ENCODE measurements at regions not wholly inside any gene's neighbourhood (a gene's known extent, or its start where the extent isn't known, plus 50 kb on each side); places are given as distances from the start of the nearest gene placed in this dataset.

DNA sequence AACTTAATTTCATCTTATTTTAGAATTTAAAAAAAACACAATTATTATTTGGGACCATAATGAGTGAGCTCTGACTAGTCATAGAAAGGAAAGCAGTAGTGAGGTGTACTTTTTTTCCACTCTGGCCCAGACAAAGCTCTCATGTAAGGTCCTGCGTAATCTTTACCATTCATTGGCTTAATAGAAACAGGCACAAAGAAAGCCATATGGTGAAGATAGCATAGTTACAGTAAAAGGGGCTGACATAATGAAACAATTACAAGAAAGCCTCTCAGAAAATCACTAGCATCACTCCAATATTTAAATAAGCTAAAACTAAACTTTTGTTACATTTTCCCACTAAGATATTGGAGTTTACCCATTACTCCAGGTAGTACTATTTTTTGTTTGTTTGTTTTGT, 384.6 kb upstream of the ALCAM start:
- no peaks in the 10 kb centered on the region for H4K20me1 ChIP-seq (ENCODE audit: insufficient read depth, low read length)
- no peak overlapping the region for H3K9ac ChIP-seq (ENCODE audit: low read length)
- H3K4me2 ChIP-seq (ENCODE audit: low read depth, low read length) = no peak overlapping the region
- H3F3A ChIP-seq (ENCODE audit: insufficient read depth, low read length) = no peaks in the 10 kb centered on the region
- no peak for DNase-seq
- H3K36me3 ChIP-seq (replicated peaks; ENCODE audit: insufficient read depth, low read length) = no peaks in the 10 kb centered on the region
- H3K27me3 ChIP-seq (replicated peaks; ENCODE audit: insufficient read depth, low read length) = no peaks in the 10 kb centered on the region
- TF ChIP-seq EZH2 (optimal IDR thresholded peaks at IDR 0.05; ENCODE audit: low read depth, low read length) (no peak), EZH2phosphoT487 (IDR thresholded peaks at IDR 0.05; ENCODE audit: low read length) (no peak)
- TF ChIP-seq, protein P1, sequence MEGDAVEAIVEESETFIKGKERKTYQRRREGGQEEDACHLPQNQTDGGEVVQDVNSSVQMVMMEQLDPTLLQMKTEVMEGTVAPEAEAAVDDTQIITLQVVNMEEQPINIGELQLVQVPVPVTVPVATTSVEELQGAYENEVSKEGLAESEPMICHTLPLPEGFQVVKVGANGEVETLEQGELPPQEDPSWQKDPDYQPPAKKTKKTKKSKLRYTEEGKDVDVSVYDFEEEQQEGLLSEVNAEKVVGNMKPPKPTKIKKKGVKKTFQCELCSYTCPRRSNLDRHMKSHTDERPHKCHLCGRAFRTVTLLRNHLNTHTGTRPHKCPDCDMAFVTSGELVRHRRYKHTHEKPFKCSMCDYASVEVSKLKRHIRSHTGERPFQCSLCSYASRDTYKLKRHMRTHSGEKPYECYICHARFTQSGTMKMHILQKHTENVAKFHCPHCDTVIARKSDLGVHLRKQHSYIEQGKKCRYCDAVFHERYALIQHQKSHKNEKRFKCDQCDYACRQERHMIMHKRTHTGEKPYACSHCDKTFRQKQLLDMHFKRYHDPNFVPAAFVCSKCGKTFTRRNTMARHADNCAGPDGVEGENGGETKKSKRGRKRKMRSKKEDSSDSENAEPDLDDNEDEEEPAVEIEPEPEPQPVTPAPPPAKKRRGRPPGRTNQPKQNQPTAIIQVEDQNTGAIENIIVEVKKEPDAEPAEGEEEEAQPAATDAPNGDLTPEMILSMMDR (IDR thresholded peaks at IDR 0.05; ENCODE audit: low read length) = no peak
- no peak overlapping the region for H3K4me3 ChIP-seq (ENCODE audit: low read length)
- no peaks in the 10 kb centered on the region for H3K9me3 ChIP-seq (replicated peaks; ENCODE audit: insufficient read depth, low read length)
- H3K27ac ChIP-seq (ENCODE audit: low read length) = no peak overlapping the region
- no peaks in the 10 kb centered on the region for H3K9me2 ChIP-seq (replicated peaks; ENCODE audit: insufficient read depth, low read length)
- no peaks in the 10 kb centered on the region for H3K79me2 ChIP-seq (ENCODE audit: low read length)
- H2AFZ ChIP-seq (ENCODE audit: low read length) = no peak overlapping the region
- H3K4me1 ChIP-seq (ENCODE audit: low read length) = no peaks in the 10 kb centered on the region

DNA sequence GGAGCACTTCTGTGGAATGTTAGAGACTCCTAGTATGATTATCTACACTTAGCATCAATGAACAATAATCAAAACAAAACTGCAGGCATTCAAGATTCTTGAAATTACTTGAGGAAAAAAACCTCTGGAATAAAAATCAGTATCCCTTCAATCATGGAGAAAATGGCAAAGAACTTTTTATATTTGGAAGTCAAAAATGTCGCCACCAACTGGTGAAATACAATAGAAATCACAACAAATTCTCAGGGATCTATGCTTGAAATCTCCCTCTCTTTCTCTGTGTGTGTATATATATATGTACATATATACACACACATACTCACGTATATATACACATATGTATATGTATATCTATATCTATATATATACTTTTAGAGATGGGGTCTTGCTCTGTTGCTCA, 378.9 kb upstream of the ALCAM start:
- no peaks in the 10 kb centered on the region for H3K9me3 ChIP-seq (replicated peaks; ENCODE audit: insufficient read depth, low read length)
- no peak for TF ChIP-seq EZH2phosphoT487 (IDR thresholded peaks at IDR 0.05; ENCODE audit: low read length)
- TF ChIP-seq, protein P1 (IDR thresholded peaks at IDR 0.05; ENCODE audit: low read length) = no peak
- no peak for TF ChIP-seq EZH2 (optimal IDR thresholded peaks at IDR 0.05; ENCODE audit: low read depth, low read length)
- H3K9me2 ChIP-seq (replicated peaks; ENCODE audit: insufficient read depth, low read length) = no peaks in the 10 kb centered on the region

DNA sequence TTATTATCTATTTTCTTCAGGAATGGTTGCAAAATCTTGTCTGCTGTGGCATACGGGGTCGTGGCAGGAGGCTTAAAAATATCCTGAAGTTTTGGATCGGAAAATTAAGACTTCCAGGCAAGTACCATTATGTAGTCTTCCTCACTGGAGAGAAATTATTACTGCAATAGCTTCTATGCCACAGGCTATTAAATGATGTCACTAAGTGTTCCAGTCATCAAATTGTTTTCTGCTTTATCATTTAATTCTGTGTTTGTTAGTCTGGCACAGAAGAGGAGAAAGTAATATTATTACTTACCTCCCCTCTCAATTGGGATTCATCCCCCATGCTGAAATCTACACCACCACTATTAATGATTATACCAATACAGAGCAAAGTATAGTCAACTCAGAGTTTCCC, 378.2 kb upstream of the ALCAM start:
- H3K4me1 ChIP-seq (ENCODE audit: low read length) = no peaks in the 10 kb centered on the region
- no peak for TF ChIP-seq EZH2 (optimal IDR thresholded peaks at IDR 0.05; ENCODE audit: low read depth, low read length)
- TF ChIP-seq, protein P1 (IDR thresholded peaks at IDR 0.05; ENCODE audit: low read length) = no peak
- no peak for TF ChIP-seq EZH2phosphoT487 (IDR thresholded peaks at IDR 0.05; ENCODE audit: low read length)
- no peak overlapping the region for H3K4me3 ChIP-seq (ENCODE audit: low read length)
- H3K79me2 ChIP-seq (ENCODE audit: low read length) = no peaks in the 10 kb centered on the region
- no peaks in the 10 kb centered on the region for H3K9me2 ChIP-seq (replicated peaks; ENCODE audit: insufficient read depth, low read length)
- H3K27me3 ChIP-seq (replicated peaks; ENCODE audit: insufficient read depth, low read length) = no peaks in the 10 kb centered on the region
- no peak for DNase-seq
- no peak overlapping the region for H3K4me2 ChIP-seq (ENCODE audit: low read depth, low read length)
- H4K20me1 ChIP-seq (ENCODE audit: insufficient read depth, low read length) = no peaks in the 10 kb centered on the region
- no peak overlapping the region for H2AFZ ChIP-seq (ENCODE audit: low read length)
- H3K9me3 ChIP-seq (replicated peaks; ENCODE audit: insufficient read depth, low read length) = no peaks in the 10 kb centered on the region
- no peak overlapping the region for H3K27ac ChIP-seq (ENCODE audit: low read length)
- no peak overlapping the region for H3K9ac ChIP-seq (ENCODE audit: low read length)
- no peaks in the 10 kb centered on the region for H3F3A ChIP-seq (ENCODE audit: insufficient read depth, low read length)
- H3K36me3 ChIP-seq (replicated peaks; ENCODE audit: insufficient read depth, low read length) = no peaks in the 10 kb centered on the region

More for the DNA sequence above, 378.9 kb upstream of the ALCAM start:
- no peak overlapping the region for H3K4me3 ChIP-seq (ENCODE audit: low read length)
- H3K4me2 ChIP-seq (ENCODE audit: low read depth, low read length) = no peak overlapping the region
- no peak overlapping the region for H3K9ac ChIP-seq (ENCODE audit: low read length)
- no peaks in the 10 kb centered on the region for H4K20me1 ChIP-seq (ENCODE audit: insufficient read depth, low read length)
- no peak for DNase-seq
- no peak overlapping the region for H3K27ac ChIP-seq (ENCODE audit: low read length)
- H3F3A ChIP-seq (ENCODE audit: insufficient read depth, low read length) = no peaks in the 10 kb centered on the region
- no peaks in the 10 kb centered on the region for H3K27me3 ChIP-seq (replicated peaks; ENCODE audit: insufficient read depth, low read length)
- no peaks in the 10 kb centered on the region for H3K36me3 ChIP-seq (replicated peaks; ENCODE audit: insufficient read depth, low read length)
- no peaks in the 10 kb centered on the region for H3K4me1 ChIP-seq (ENCODE audit: low read length)
- H3K79me2 ChIP-seq (ENCODE audit: low read length) = no peaks in the 10 kb centered on the region
- no peak overlapping the region for H2AFZ ChIP-seq (ENCODE audit: low read length)

Data from MM.1S (cell line).